ENCODE measurements at regions not wholly inside any gene's neighbourhood (a gene's known extent, or its start where the extent isn't known, plus 50 kb on each side); places are given as distances from the start of the nearest gene placed in this dataset.

- DNase-seq: no peak
Measured at GRCh38 chr7:69318794-69319193, 279.5 kb upstream of the AUTS2 start.

- DNase-seq: no peak
Measured at GRCh38 chr7:69328516-69328915, 269.8 kb upstream of the AUTS2 start.

GRCh38 chr7:69334701-69335100, 263.6 kb upstream of the AUTS2 start:
- no peak for DNase-seq

GRCh38 chr7:69335331-69335730, 262.9 kb upstream of the AUTS2 start:
- DNase-seq: no peak

GRCh38 chr7:69336976-69337375, 261.3 kb upstream of the AUTS2 start:
- DNase-seq: no peak

- DNase-seq: no peak
Measured at GRCh38 chr7:69338144-69338543, 260.1 kb upstream of the AUTS2 start.

GRCh38 chr7:69341288-69341687, 257.0 kb upstream of the AUTS2 start:
- DNase-seq: no peak

- no peak for DNase-seq
Measured at GRCh38 chr7:69342154-69342884, 256.0 kb upstream of the AUTS2 start.

GRCh38 chr7:69349291-69349690, 249.0 kb upstream of the AUTS2 start:
- DNase-seq: no peak

GRCh38 chr7:69358163-69358821, 240.0 kb upstream of the AUTS2 start:
- DNase-seq: no peak

GRCh38 chr7:69359003-69359700, 239.1 kb upstream of the AUTS2 start:
- no peak for DNase-seq

- no peak for DNase-seq
Measured at GRCh38 chr7:69360913-69361312, 237.4 kb upstream of the AUTS2 start.

GRCh38 chr7:69363136-69363535, 235.1 kb upstream of the AUTS2 start:
- DNase-seq: no peak

GRCh38 chr7:69364813-69365643, 233.2 kb upstream of the AUTS2 start:
- DNase-seq: no peak

- DNase-seq: no peak
Measured at GRCh38 chr7:69365651-69366192, 232.6 kb upstream of the AUTS2 start.

GRCh38 chr7:69367780-69368179, 230.5 kb upstream of the AUTS2 start:
- DNase-seq: no peak

- DNase-seq: no peak
Measured at GRCh38 chr7:69373171-69374043, 224.9 kb upstream of the AUTS2 start.

- no peak for DNase-seq
Measured at GRCh38 chr7:69374044-69374425, 224.2 kb upstream of the AUTS2 start.

GRCh38 chr7:69377191-69377590, 221.1 kb upstream of the AUTS2 start:
- no peak for DNase-seq

GRCh38 chr7:69388452-69389137, 209.7 kb upstream of the AUTS2 start:
- no peak for DNase-seq

- no peak for DNase-seq
Measured at GRCh38 chr7:69389216-69389615, 209.1 kb upstream of the AUTS2 start.

Data from NK-92 treated with Interleukin-12 subunit alpha and Interleukin-12 subunit beta, amount 100 ng/mL, for 24 hours (cell line).